Occipital lobe (tissue), 1 donor: ENCODE measurements at regions not wholly inside any gene's neighbourhood (a gene's known extent, or its start where the extent isn't known, plus 50 kb on each side); places are given as distances from the start of the nearest gene placed in this dataset.

Source experiments
- DNase-seq: peaks from one replicate; lab custom pipeline; 2025; lab: John Stamatoyannopoulos, UW

GRCh38 chr11:115078461-115079438, 400.4 kb downstream of the NXPE2 start:
- no peak for DNase-seq

DNA sequence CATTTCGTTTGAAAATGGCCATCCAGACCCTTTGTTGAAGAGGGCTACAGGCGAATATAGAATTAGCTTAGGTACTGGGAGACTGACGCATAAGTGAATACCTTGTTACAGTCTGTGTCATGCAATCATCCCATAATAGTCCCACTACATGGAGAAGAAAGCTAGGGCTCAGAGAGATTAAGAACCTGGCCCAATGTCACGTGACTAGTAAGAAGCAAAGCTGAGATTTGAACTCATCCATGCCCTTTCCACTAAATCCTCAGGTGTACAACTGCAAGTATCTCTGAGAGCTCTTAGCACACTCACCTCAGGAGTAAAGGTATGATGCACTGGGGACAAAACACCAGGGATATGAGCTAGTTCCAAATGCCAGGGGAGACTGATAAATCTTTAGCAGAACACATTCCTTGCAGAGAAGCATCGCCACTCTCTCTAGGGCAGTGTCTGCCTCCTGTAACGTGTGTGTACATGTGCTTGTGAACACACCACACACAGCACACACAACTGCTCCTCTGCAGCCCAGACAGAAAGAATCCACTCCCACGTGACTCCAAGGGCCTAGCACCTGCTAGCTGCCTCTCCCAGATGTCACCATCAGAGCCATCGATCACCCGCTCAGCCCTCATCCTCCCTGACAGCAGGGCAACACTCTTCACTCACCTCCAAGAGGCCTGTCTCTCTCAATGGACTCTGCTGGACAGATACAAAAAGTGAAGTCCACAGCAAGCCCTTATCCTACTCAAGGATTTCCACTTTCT, 402.8 kb downstream of the NXPE2 start:
- DNase-seq = no peak

DNA sequence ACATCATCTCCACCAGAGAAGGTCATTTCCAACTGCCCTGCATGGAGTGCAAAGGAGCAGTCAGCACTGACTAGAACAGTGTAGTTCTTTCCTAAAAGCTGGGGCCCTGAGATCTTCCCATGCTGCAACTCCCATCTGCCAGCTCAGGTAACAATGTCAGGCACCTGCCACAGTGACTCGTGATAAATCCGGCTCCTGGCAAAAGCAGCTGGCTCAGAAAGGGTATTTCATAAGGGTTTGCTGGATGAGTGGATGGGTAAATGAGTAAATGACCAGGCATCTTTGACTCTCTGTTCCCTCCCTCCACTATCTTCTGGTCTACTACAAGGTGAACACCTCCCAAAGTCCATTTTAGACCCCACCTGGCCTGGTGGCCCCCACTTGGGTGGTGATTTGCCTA, 403.6 kb downstream of the NXPE2 start:
- DNase-seq = no peak

GRCh38 chr11:115083144-115083806, 404.9 kb downstream of the NXPE2 start:
- DNase-seq = no peak

DNA sequence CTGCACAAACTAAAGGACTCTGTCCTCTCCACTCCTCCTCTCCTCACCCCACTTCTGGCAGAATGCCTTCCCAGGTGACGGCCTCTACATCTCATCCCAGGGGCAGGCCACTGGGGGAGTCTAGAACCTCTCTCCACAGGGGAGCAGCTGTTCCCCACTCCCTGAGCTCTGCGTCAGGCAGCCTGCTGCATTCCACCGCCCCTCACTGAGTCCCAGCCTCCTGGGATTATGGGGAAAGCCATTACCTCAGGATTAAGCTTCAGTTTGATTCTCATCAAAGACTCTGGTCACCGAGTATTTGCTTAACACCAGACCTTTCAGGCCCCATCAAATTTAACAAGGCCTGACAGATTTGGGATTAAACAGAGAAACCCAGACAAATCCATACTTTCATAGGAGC, 405.9 kb downstream of the NXPE2 start:
- no peak for DNase-seq

GRCh38 chr11:115085461-115086210, 407.3 kb downstream of the NXPE2 start:
- peak; percentile 5 for DNase-seq

- no peak for DNase-seq
Observed at GRCh38 chr11:115087791-115088190, 409.5 kb downstream of the NXPE2 start.

DNA sequence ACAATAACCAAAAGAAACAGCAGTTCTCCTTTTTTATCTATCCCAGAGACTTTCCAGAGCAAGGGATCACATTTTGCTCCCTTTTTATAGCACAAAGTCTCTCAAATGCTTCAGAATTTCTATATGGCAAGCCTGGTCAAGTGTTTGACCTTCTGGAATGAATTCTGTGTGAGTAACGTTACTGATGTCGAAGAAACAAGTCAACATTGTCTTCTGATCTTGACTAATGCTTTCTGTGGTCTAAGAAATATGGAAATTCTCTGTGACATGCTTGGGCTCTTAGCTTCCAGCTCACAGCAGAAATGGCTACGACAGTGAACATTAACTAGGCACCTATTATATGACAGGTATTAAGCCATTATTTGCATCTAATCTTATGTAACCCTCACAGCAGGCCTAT, 411.7 kb downstream of the CADM1 start:
- no peak for DNase-seq

DNA sequence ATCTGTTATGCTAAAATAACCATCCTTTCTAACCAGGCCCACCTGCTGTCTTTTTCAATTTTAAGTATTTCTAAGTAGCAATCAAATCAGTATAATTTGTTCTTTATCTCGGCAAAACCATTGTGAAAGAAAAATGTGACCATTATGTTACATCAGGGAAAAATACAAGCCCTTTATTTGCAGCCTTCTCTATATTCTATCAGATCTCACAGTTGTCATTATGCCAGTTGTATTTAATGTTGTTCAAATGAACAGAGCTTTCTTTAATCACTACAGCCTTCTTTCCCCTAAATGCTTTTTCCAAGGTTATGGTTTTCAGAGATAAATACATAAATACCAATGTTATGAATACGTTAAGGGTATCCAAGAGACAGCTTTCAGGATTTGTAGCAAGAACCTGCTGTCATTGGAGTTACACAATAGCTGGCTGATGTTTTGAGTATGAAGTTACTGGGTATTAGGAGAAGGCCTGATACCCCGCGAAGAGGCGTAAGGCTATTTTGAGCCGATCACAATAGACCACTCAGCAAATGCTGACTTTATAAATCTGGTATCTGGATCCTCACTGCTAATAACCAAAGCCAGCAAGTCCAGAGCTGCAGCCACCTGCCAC, 406.3 kb downstream of the CADM1 start:
- DNase-seq = no peak

DNA sequence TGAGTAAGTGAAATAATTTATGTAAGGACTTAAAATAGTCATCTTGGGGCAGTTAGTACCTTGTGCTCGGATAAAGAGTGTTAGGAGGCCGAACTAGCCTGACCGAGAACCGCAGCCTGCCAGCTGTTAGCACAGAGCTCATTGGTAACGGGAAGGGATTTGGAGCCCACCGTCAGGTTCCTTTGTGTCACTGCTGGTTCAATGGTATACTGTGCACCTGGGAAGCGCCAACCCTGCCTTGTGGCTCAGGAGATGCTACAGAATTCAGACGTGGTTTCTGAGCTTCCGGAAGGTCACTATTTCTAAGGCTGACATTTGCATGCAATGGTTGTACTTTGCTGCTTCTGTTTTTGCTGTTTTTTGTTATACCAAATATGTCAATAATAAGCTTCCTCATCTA, 403.5 kb downstream of the CADM1 start:
- DNase-seq = no peak

DNA sequence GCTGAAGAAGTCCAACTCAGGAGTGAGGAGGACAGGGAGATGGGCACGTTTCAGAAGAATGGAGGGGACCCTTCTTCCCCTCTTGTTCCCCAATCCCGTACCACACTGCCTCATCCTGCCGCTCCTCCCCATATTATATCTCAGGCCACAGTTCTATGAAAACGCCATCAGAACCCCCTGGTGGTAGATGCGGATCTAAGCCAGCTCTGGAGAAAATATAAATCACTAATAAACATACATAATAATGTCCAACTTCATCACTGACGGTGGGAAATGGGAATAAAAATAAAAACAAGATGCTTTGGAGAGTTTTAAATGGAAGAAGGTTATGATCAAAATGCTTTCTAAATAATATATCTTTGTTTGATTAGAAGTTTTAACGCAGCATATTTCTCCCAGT, 400.3 kb downstream of the CADM1 start:
- no peak for DNase-seq

DNA sequence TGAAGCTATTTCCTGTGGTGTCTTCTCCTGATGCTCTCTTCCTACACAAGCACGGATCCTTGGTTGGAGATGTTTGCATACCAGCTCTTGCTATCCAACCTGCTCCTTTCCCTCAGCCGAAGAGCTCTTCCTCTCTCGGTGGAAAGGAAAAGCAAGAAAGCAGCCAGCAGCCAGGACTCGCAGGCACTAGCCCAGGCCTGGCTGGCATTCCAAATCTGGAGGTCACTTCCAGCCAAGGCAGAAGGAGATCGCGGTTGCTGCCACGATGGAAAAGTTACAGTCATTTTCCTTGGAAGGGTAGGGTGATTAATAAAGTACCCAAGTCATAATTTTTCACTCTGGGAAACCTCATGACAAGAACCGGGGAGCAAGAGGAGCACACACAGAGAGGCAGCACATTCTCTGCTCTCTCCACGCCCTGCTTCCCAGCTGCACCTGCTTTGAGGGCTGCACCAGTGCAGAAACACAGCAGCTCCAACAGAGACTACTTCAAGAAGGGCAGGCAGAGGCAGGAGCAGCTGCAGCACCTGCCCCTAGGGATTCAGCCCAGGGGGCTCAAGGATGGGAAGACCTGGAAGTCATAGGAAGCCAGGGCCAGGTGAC, 399.3 kb downstream of the CADM1 start:
- no peak for DNase-seq

GRCh38 chr11:115111066-115111465, 393.1 kb downstream of the CADM1 start:
- DNase-seq = no peak

GRCh38 chr11:115112754-115113153, 391.5 kb downstream of the CADM1 start:
- no peak for DNase-seq

DNA sequence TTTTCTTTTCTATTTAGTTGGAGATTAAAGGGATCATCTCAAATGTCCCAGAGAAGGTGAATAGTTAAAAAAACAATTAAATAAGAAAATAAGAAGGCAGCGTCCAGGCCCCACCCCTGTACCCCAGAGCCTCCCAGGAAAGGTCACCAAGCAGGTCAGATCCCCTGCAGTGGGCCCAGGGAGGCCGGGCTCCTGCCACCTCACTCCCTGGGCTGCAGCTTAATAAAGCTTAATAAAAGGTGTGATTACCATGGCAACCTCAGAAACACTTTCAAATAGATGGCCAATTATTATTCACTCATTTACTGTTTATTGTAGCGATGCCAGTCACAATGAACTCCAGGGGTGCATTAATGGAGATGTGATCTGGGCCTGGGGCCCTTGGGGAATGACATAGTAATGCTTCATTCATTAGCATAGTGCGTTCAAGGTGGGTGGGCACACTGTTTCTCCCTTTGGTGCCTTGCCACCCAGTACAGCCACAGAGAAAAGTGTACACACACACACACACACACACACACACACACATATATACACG, 386.2 kb downstream of the CADM1 start:
- DNase-seq = no peak

GRCh38 chr11:115119146-115119545, 385.1 kb downstream of the CADM1 start:
- no peak for DNase-seq
